ENCODE measurements at regions not wholly inside any gene's neighbourhood (a gene's known extent, or its start where the extent isn't known, plus 50 kb on each side); places are given as distances from the start of the nearest gene placed in this dataset.
A peak's percentile ranks its signal among the peaks of the same experiment; 100 is the strongest.

DNA sequence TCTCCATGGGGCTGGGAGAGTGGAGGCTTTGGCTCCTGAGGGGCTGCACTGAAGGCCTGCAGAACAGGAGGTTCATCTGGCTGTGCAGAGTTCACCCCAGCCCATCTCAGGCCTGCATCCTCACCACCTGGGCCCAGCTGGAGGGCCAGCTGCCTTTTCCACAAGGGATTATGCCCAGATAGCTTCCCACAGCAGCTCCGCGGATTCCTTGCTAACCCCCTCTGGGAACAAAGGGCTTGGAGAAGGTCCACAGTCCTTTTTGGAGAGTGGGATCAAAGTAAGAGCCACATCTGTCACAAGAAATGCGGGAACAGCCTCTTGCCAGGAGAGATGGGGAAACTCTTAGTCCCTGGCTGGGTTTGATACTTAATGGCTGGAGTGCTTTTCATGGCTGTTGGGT lies 164.7 kb upstream of the RGMA start:
- peak in 4 of 8 donors; percentile 17 to 43 (median 24) for ATAC-seq
- DNase-seq, result peak; percentile 23 to 33
- Histone ChIP-seq H3K27ac (peak overlapping the region in 1 of 10 donors; percentile 2), H3K4me3 (no peak overlapping the region), H3K36me3 (no peaks in the 10 kb centered on the region), H3K9me3 (no peaks in the 10 kb centered on the region), H3K27me3 (no peaks in the 10 kb centered on the region), H3K4me1 (peaks cover 0 to 43% (median 28%) of the 10 kb centered on the region in 9 donors)
- WGBS, 2 donors, result 63 to 70% methylated on average over 3 of the region's 3 CpGs
- intact Hi-C loops (cut with DNase I), result no loop called here
- no peak for TF ChIP-seq CTCF (IDR thresholded peaks at IDR 0.05)

GRCh38 chr15:93252780-93253179 lies 163.8 kb upstream of the RGMA start:
- peak overlapping the region in 2 of 10 donors; percentile 2 to 24 for H3K27ac ChIP-seq
- intact Hi-C loops (cut with DNase I), result no loop called here
- peaks cover 0 to 43% (median 28%) of the 10 kb centered on the region in 9 donors for H3K4me1 ChIP-seq
- 55 to 77% methylated on average over 2 of the region's 2 CpGs for WGBS, 2 donors
- H3K36me3 ChIP-seq, result no peaks in the 10 kb centered on the region
- H3K27me3 ChIP-seq, result no peaks in the 10 kb centered on the region
- ATAC-seq, result no peak
- H3K9me3 ChIP-seq, result no peaks in the 10 kb centered on the region
- no peak for TF ChIP-seq CTCF (IDR thresholded peaks at IDR 0.05)
- H3K4me3 ChIP-seq, result no peak overlapping the region
- DNase-seq, result no peak

DNA sequence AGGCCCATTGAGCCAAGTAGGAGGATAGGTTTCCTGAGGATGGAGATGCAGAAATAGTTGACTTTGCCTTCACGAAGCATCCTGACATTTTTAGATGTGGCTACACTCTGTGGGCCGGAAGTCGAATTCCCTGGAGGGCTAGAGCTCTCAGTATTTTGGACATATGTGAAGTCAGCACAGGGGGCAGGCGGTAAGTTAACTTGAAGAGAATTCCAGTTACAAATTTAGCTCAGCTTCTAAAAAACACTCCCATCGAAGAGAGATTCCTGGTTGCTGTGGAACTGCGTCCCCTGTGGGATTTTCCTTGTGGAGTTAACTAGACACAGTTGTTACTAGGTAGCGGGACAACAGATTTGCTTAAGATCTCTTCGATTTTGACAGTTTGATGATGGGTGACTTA lies 161.9 kb upstream of the RGMA start:
- 44 to 54% methylated on average over 8 of the region's 8 CpGs for WGBS, 2 donors
- no peak overlapping the region for H3K4me3 ChIP-seq
- peaks cover 0 to 47% (median 28%) of the 10 kb centered on the region in 9 donors for H3K4me1 ChIP-seq
- intact Hi-C loops (cut with DNase I), result no loop called here
- no peaks in the 10 kb centered on the region for H3K36me3 ChIP-seq
- peak in 3 of 9 donors; percentile 11 to 21 (median 15) for TF ChIP-seq CTCF (IDR thresholded peaks at IDR 0.05)
- H3K9me3 ChIP-seq, result no peaks in the 10 kb centered on the region
- peak overlapping the region in 9 of 10 donors; percentile 1 to 71 (median 38) for H3K27ac ChIP-seq
- peak; percentile 66 to 90 (median 80) for ATAC-seq
- DNase-seq, result peak in 1 of 2 donors; percentile 70
- H3K27me3 ChIP-seq, result no peaks in the 10 kb centered on the region

- Histone ChIP-seq H3K4me3 (no peak overlapping the region), H3K36me3 (no peaks in the 10 kb centered on the region), H3K4me1 (peaks cover 0 to 47% (median 28%) of the 10 kb centered on the region in 9 donors), H3K27me3 (peaks cover 0 to 2% (median 0%) of the 10 kb centered on the region in 7 donors), H3K9me3 (no peaks in the 10 kb centered on the region), H3K27ac (peak overlapping the region in 8 of 10 donors; percentile 9 to 71 (median 40))
- intact Hi-C loops (cut with DNase I), result no loop called here
- peak in 3 of 8 donors; percentile 46 to 58 (median 55) for ATAC-seq
- TF ChIP-seq CTCF (IDR thresholded peaks at IDR 0.05), result no peak
- no peak for DNase-seq
- WGBS, 2 donors, result 41 to 51% methylated on average over 2 of the region's 2 CpGs
These were observed 161.2 kb upstream of the RGMA start for GRCh38 chr15:93250209-93250608.

Measured in heart right ventricle (tissue), 16 donors.